Keratinocyte (primary cell): ENCODE measurements at regions not wholly inside any gene's neighbourhood (a gene's known extent, or its start where the extent isn't known, plus 50 kb on each side); places are given as distances from the start of the nearest gene placed in this dataset.

Source experiments
- DNase-seq: peaks from one replicate; pipeline ENCODE4 v3.0.0-alpha.2; 2011; ENCODE audit warnings: low read depth, missing footprints, low spot score
- FAIRE-seq: peaks from 2 replicates; lab custom pipeline; 2011; peaks lifted over from hg19 to GRCh38; lab: Jason Lieb, UNC
- H2AFZ ChIP-seq: 2 replicates; pipeline ENCODE4 v1.6.0; 2012; ENCODE audit warnings: low read length, control low read depth, inconsistent platforms; ENCODE audit not compliant: control insufficient read depth
- H3K27ac ChIP-seq: 2 replicates; pipeline ENCODE4 v1.5.1; 2011; ENCODE audit warnings: low read length; ENCODE audit not compliant: control insufficient read depth, insufficient read depth
- H3K27me3 ChIP-seq: 3 replicates; pipeline ENCODE4 v1.6.0; 2011; ENCODE audit warnings: low read length; ENCODE audit not compliant: control insufficient read depth, insufficient read depth; ENCODE audit errors: extremely low read depth
- H3K36me3 ChIP-seq, 2 experiments: 2 replicates in 1 of 2; 3 replicates in 1 of 2; pipeline ENCODE4 v1.5.1; 2011; ENCODE audit warnings: low read length in 2 of 2, mild to moderate bottlenecking in 1 of 2; ENCODE audit not compliant: control insufficient read depth in 2 of 2, insufficient read depth in 2 of 2; ENCODE audit errors: extremely low read depth in 1 of 2
- H3K4me1 ChIP-seq: 3 replicates; pipeline ENCODE4 v1.5.1; 2011; ENCODE audit warnings: low read length; ENCODE audit not compliant: control insufficient read depth, insufficient read depth; ENCODE audit errors: extremely low read depth
- H3K4me2 ChIP-seq: 3 replicates; pipeline ENCODE4 v1.6.0; 2011; ENCODE audit warnings: low read depth, low read length; ENCODE audit not compliant: control insufficient read depth, insufficient read depth; ENCODE audit errors: extremely low read depth
- H3K4me3 ChIP-seq, 3 experiments: fragments of 200-600 bp in 1 of 3; sonication (generic) in 1 of 3; 2 replicates in 2 of 3; 3 replicates in 1 of 3; pipeline ENCODE4 v1.5.1; 2011 to 2016; ENCODE audit warnings: low read length in 3 of 3, mild to moderate bottlenecking in 3 of 3, control low read depth in 2 of 3, inconsistent platforms in 1 of 3, low read depth in 1 of 3, mixed read lengths in 1 of 3, mixed run types in 1 of 3, moderate library complexity in 1 of 3; ENCODE audit not compliant: control insufficient read depth in 2 of 3, insufficient read depth in 2 of 3; ENCODE audit errors: extremely low read depth in 1 of 3
- H3K79me2 ChIP-seq: 2 replicates; pipeline ENCODE4 v1.6.0; 2012; ENCODE audit warnings: low read length; ENCODE audit not compliant: control insufficient read depth, insufficient read depth
- H3K9ac ChIP-seq: 3 replicates; pipeline ENCODE4 v1.6.0; 2011; ENCODE audit warnings: low read length; ENCODE audit not compliant: control insufficient read depth, insufficient read depth; ENCODE audit errors: extremely low read depth
- H3K9me1 ChIP-seq: 3 replicates; pipeline ENCODE4 v1.6.0; 2011; ENCODE audit warnings: low read length; ENCODE audit not compliant: control insufficient read depth, insufficient read depth; ENCODE audit errors: extremely low read depth
- H3K9me3 ChIP-seq: 2 replicates; pipeline ENCODE4 v1.5.1; 2012; ENCODE audit warnings: low read depth, low read length; ENCODE audit not compliant: control insufficient read depth
- H4K20me1 ChIP-seq: 3 replicates; pipeline ENCODE4 v1.6.0; 2011; ENCODE audit warnings: low read length; ENCODE audit not compliant: control insufficient read depth, insufficient read depth; ENCODE audit errors: extremely low read depth
- EZH2 ChIP-seq: IDR thresholded peaks from one replicate; pipeline ENCODE4 v1.6.1; 2012; ENCODE audit warnings: inconsistent platforms, mild to moderate bottlenecking, low read length, moderate library complexity
- dilution Hi-C: fragments of 300-500 bp; cut with MboI; formaldehyde crosslinking; loops from one replicate; pipeline ENCODE4 v1.7.0; 2020; ENCODE audit warnings: low sequenced_read_pairs; ENCODE audit not compliant: extremely low pct_ligation_motif_present
- TF ChIP-seq, protein P1 (sequence below), 3 experiments: IDR thresholded peaks in 1 of 3; conservative IDR thresholded peaks in 1 of 3; optimal IDR thresholded peaks in 1 of 3; 2 replicates in 2 of 3; 3 replicates in 1 of 3; pipeline versions ENCODE3 to v1.5.1; 2011; ENCODE audit warnings: low read length in 3 of 3, mild to moderate bottlenecking in 3 of 3, moderate library complexity in 2 of 3, control low read depth in 1 of 3, inconsistent platforms in 1 of 3; ENCODE audit not compliant: insufficient read depth in 2 of 3; ENCODE audit errors: extremely low read depth in 1 of 3

DNA sequence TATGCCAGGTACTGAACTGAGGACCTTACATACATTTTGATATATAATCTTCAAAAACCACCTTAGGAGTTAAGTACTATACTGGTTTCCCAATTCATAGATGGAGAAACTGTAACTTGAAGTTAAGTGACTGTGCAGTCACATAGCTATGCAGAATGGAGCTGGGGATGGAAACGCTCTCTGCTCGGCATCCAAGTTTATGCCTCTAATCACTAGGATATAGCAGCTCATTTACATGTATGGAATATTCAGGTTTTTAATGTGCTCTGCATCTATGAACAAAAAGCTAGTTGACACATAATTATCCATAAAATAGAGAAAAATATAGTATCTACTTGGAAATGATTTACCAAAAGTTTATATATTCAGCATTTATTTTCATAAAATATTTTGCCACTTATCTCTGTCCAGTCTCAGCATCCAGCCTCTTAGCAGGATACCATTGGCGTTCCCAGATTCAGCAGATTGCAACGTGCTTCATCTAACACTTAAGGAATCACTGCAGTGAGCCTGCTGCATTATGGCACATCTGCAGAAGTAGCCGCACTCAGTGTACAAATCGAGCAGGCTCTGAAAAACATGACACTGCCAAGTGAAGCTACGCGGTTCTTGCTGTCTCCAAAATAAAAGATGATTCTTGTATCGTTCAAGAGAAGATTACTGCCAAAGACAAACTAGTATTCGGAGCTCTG, 70.4 kb downstream of the MRPL57 start:
- H3K9me1 ChIP-seq: no peaks in the 10 kb centered on the region
- no peaks in the 10 kb centered on the region for H3K9me3 ChIP-seq
- DNase-seq (no peak), FAIRE-seq (no peak)
- H3K9ac ChIP-seq: no peak overlapping the region
- H3K36me3 ChIP-seq: no peaks in the 10 kb centered on the region
- no peaks in the 10 kb centered on the region for H3K79me2 ChIP-seq
- H3K27me3 ChIP-seq: no peaks in the 10 kb centered on the region
- TF ChIP-seq, protein P1, sequence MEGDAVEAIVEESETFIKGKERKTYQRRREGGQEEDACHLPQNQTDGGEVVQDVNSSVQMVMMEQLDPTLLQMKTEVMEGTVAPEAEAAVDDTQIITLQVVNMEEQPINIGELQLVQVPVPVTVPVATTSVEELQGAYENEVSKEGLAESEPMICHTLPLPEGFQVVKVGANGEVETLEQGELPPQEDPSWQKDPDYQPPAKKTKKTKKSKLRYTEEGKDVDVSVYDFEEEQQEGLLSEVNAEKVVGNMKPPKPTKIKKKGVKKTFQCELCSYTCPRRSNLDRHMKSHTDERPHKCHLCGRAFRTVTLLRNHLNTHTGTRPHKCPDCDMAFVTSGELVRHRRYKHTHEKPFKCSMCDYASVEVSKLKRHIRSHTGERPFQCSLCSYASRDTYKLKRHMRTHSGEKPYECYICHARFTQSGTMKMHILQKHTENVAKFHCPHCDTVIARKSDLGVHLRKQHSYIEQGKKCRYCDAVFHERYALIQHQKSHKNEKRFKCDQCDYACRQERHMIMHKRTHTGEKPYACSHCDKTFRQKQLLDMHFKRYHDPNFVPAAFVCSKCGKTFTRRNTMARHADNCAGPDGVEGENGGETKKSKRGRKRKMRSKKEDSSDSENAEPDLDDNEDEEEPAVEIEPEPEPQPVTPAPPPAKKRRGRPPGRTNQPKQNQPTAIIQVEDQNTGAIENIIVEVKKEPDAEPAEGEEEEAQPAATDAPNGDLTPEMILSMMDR (optimal IDR thresholded peaks at IDR 0.05 in 1 of 3, IDR thresholded peaks at IDR 0.05 in 1 of 3, conservative IDR thresholded peaks at IDR 0.05 in 1 of 3; ENCODE audit: extremely low read depth in 1 of 3, insufficient read depth in 2 of 3, low read length in 3 of 3): no peak
- no peak for TF ChIP-seq EZH2
- no peaks in the 10 kb centered on the region for H3K4me1 ChIP-seq
- H3K27ac ChIP-seq: no peak overlapping the region
- no peak overlapping the region for H3K4me3 ChIP-seq
- no peaks in the 10 kb centered on the region for H4K20me1 ChIP-seq
- dilution Hi-C loops: no loop called here
- H2AFZ ChIP-seq: no peak overlapping the region
- H3K4me2 ChIP-seq: no peak overlapping the region

DNA sequence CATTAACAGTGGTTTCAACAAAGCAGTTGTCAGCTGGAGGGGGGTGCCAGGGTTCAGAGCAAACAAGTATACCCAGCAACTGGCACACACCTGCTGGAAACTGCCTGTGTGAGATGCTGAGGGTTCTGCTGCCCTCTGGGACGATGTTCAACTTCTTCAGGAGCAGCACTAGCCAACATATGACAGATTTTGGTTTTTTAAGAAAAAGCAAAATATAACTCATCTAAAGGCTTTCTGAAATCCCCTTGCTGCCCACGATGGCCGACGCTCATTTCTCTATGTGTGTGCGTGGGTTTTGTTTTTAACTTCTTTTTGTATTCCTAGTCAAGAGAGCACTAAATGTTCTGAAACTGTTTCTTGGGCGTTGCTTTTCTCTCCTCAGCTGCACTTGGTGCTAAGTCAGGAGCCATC, 79.9 kb downstream of the MRPL57 start:
- FAIRE-seq: no peak
- Histone ChIP-seq H3K9ac (no peak overlapping the region), H3K9me3 (no peaks in the 10 kb centered on the region), H3K79me2 (no peaks in the 10 kb centered on the region), H4K20me1 (no peaks in the 10 kb centered on the region), H3K4me3 (no peak overlapping the region), H3K4me2 (no peak overlapping the region), H3K9me1 (no peaks in the 10 kb centered on the region), H3K36me3 (no peaks in the 10 kb centered on the region), H3K27ac (no peak overlapping the region), H3K27me3 (no peaks in the 10 kb centered on the region), H3K4me1 (no peaks in the 10 kb centered on the region), H2AFZ (no peak overlapping the region)
- no peak for DNase-seq
- dilution Hi-C loops: no loop called here
- TF ChIP-seq, protein P1 (optimal IDR thresholded peaks at IDR 0.05 in 1 of 3, IDR thresholded peaks at IDR 0.05 in 1 of 3, conservative IDR thresholded peaks at IDR 0.05 in 1 of 3; ENCODE audit: extremely low read depth in 1 of 3, insufficient read depth in 2 of 3, low read length in 3 of 3): no peak
- TF ChIP-seq EZH2: no peak
